Trophoblast cell (in vitro differentiated cells and primary cell): ENCODE measurements at regions not wholly inside any gene's neighbourhood (a gene's known extent, or its start where the extent isn't known, plus 50 kb on each side); places are given as distances from the start of the nearest gene placed in this dataset.

ENCODE experiments used
- DNase-seq, 2 donors: peaks; one replicate each; pipeline ENCODE4 v3.0.0-alpha.2; 2016
- H2AFZ ChIP-seq: 2 replicates; pipeline ENCODE4 v1.6.1; 2013; ENCODE audit warnings: low read length, moderate library complexity, mild to moderate bottlenecking; ENCODE audit not compliant: insufficient read depth, poor library complexity
- H2AK5ac ChIP-seq: 2 replicates; pipeline ENCODE4 v1.6.1; 2013; ENCODE audit warnings: mild to moderate bottlenecking, low read length
- H2BK120ac ChIP-seq: 2 replicates; pipeline ENCODE4 v1.6.1; 2013; ENCODE audit warnings: low read length, mild to moderate bottlenecking, moderate library complexity; ENCODE audit not compliant: insufficient read depth, poor library complexity
- H2BK12ac ChIP-seq: 2 replicates; pipeline ENCODE4 v1.6.1; 2013; ENCODE audit warnings: mild to moderate bottlenecking, low read length, moderate library complexity
- H2BK5ac ChIP-seq: 2 replicates; pipeline ENCODE4 v1.6.1; 2013; ENCODE audit warnings: low read length, low read depth, moderate library complexity, mild to moderate bottlenecking; ENCODE audit not compliant: poor library complexity
- H3K14ac ChIP-seq: 2 replicates; pipeline ENCODE4 v1.6.1; 2013; ENCODE audit warnings: mild to moderate bottlenecking, low read length
- H3K18ac ChIP-seq: 2 replicates; pipeline ENCODE4 v1.6.1; 2013; ENCODE audit warnings: mild to moderate bottlenecking, low read length
- H3K23ac ChIP-seq: 2 replicates; pipeline ENCODE4 v1.6.1; 2013; ENCODE audit warnings: low read length
- H3K27ac ChIP-seq: 2 replicates; pipeline ENCODE4 v1.5.1; 2013; ENCODE audit warnings: low read depth, mild to moderate bottlenecking, inconsistent platforms, low read length, moderate library complexity
- H3K27me3 ChIP-seq: 2 replicates; pipeline ENCODE4 v1.6.1; 2013; ENCODE audit warnings: inconsistent platforms, mild to moderate bottlenecking, low read length, moderate library complexity; ENCODE audit not compliant: insufficient read depth
- H3K36me3 ChIP-seq, 2 experiments: 1 replicate in 1 of 2; 2 replicates in 1 of 2; pipeline ENCODE4 v1.6.1; 2013; ENCODE audit warnings: low read length in 2 of 2, mild to moderate bottlenecking in 2 of 2, moderate library complexity in 1 of 2; ENCODE audit not compliant: insufficient read depth in 2 of 2, control insufficient read depth in 1 of 2
- H3K4ac ChIP-seq: 2 replicates; pipeline ENCODE4 v1.6.1; 2013; ENCODE audit warnings: low read depth, mild to moderate bottlenecking, low read length, moderate library complexity
- H3K4me1 ChIP-seq, 2 experiments: 1 replicate in 1 of 2; 2 replicates in 1 of 2; pipeline ENCODE4 v1.6.1; 2013; ENCODE audit warnings: low read length in 2 of 2, mild to moderate bottlenecking in 2 of 2, moderate library complexity in 1 of 2; ENCODE audit not compliant: insufficient read depth in 2 of 2, control insufficient read depth in 1 of 2
- H3K4me2 ChIP-seq: 2 replicates; pipeline ENCODE4 v1.6.1; 2013; ENCODE audit warnings: inconsistent platforms, mild to moderate bottlenecking, low read length, moderate library complexity
- H3K4me3 ChIP-seq: 2 replicates; pipeline ENCODE4 v1.5.1; 2013; ENCODE audit warnings: mild to moderate bottlenecking, low read depth, low read length, inconsistent platforms
- H3K79me1 ChIP-seq: one replicate; pipeline ENCODE4 v1.6.1; 2013; ENCODE audit warnings: low read length
- H3K79me2 ChIP-seq: 2 replicates; pipeline ENCODE4 v1.6.1; 2013; ENCODE audit warnings: low read length, mild to moderate bottlenecking; ENCODE audit not compliant: control insufficient read depth, insufficient read depth, poor library complexity
- H3K9ac ChIP-seq: 2 replicates; pipeline ENCODE4 v1.6.1; 2013; ENCODE audit warnings: mild to moderate bottlenecking, low read length
- H3K9me3 ChIP-seq: 2 replicates; pipeline ENCODE4 v1.6.1; 2013; ENCODE audit warnings: low read depth, mild to moderate bottlenecking, control low read depth, inconsistent platforms, low read length; ENCODE audit not compliant: insufficient read depth
- H4K12ac ChIP-seq: 2 replicates; pipeline ENCODE4 v1.6.1; 2013; ENCODE audit warnings: low read depth, mild to moderate bottlenecking, low read length, moderate library complexity
- H4K8ac ChIP-seq: 2 replicates; pipeline ENCODE4 v1.6.1; 2013; ENCODE audit warnings: low read depth, mild to moderate bottlenecking, low read length, moderate library complexity
- H4K91ac ChIP-seq: one replicate; pipeline ENCODE4 v1.6.1; 2013; ENCODE audit warnings: low read depth, mild to moderate bottlenecking, low read length, moderate library complexity
- WGBS: extraction: QIAGEN DNeasy Blood & Tissue Kit; methylation state at CpG from one replicate; pipeline ENCODE4 v1.1.7; 2013; ENCODE audit warnings: missing lambda C conversion rate; ENCODE audit not compliant: insufficient read length, insufficient coverage; ENCODE audit errors: extremely low coverage; 5-methylcytosine and 5-hydroxymethylcytosine counted together

- no peak overlapping the region for H3K23ac ChIP-seq
- H3K79me1 ChIP-seq, result no peaks in the 10 kb centered on the region
- no peak for DNase-seq
- no peak overlapping the region for H3K18ac ChIP-seq
- no peak overlapping the region for H4K8ac ChIP-seq
- no peaks in the 10 kb centered on the region for H3K9me3 ChIP-seq
- H3K27me3 ChIP-seq, result no peaks in the 10 kb centered on the region
- no CpG with 5 or more reads among the region's 9 CpGs for WGBS
- H2AFZ ChIP-seq, result no peak overlapping the region
- H3K4me3 ChIP-seq, result no peak overlapping the region
- H3K79me2 ChIP-seq, result peaks cover 1% of the 10 kb centered on the region
- H3K4ac ChIP-seq, result no peak overlapping the region
- no peak overlapping the region for H3K14ac ChIP-seq
- H2BK12ac ChIP-seq, result no peak overlapping the region
- no peak overlapping the region for H2BK5ac ChIP-seq
- no peak overlapping the region for H3K4me2 ChIP-seq
- H4K91ac ChIP-seq, result no peak overlapping the region
- H3K36me3 ChIP-seq, result no peaks in the 10 kb centered on the region
- no peak overlapping the region for H3K27ac ChIP-seq
- H4K12ac ChIP-seq, result no peak overlapping the region
- H2AK5ac ChIP-seq, result no peak overlapping the region
- H2BK120ac ChIP-seq, result no peak overlapping the region
- peaks cover 9 to 21% of the 10 kb centered on the region in 2 experiments for H3K4me1 ChIP-seq
- no peak overlapping the region for H3K9ac ChIP-seq
Measured at GRCh38 chr4:3386526-3386925, 55.2 kb upstream of the HGFAC start.

GRCh38 chr4:3387154-3387942 lies 54.4 kb upstream of the HGFAC start:
- H2BK12ac ChIP-seq, result no peak overlapping the region
- H4K91ac ChIP-seq, result peak overlapping the region; percentile 48
- no peak overlapping the region for H3K4me3 ChIP-seq
- no peak overlapping the region for H3K9ac ChIP-seq
- peaks cover 1% of the 10 kb centered on the region for H3K79me2 ChIP-seq
- H3K27me3 ChIP-seq, result no peaks in the 10 kb centered on the region
- no peak overlapping the region for H2AK5ac ChIP-seq
- no peaks in the 10 kb centered on the region for H3K9me3 ChIP-seq
- no peak overlapping the region for H2AFZ ChIP-seq
- DNase-seq, result peak in 1 of 2 donors; percentile 7
- H2BK120ac ChIP-seq, result no peak overlapping the region
- no peak overlapping the region for H3K4me2 ChIP-seq
- no peak overlapping the region for H3K18ac ChIP-seq
- H3K36me3 ChIP-seq, result no peaks in the 10 kb centered on the region
- peak overlapping the region; percentile 4 for H4K12ac ChIP-seq
- H3K23ac ChIP-seq, result no peak overlapping the region
- WGBS, result no CpG with 5 or more reads among the region's 15 CpGs
- no peak overlapping the region for H2BK5ac ChIP-seq
- no peaks in the 10 kb centered on the region for H3K79me1 ChIP-seq
- no peak overlapping the region for H4K8ac ChIP-seq
- H3K4ac ChIP-seq, result peak overlapping the region; percentile 21
- peaks cover 9 to 21% of the 10 kb centered on the region in 2 experiments for H3K4me1 ChIP-seq
- H3K27ac ChIP-seq, result no peak overlapping the region
- H3K14ac ChIP-seq, result peak overlapping the region; percentile 64

- Histone ChIP-seq H2BK12ac (no peak overlapping the region), H3K4me3 (no peak overlapping the region), H3K9ac (no peak overlapping the region), H3K27me3 (no peaks in the 10 kb centered on the region), H2BK120ac (no peak overlapping the region), H2AK5ac (no peak overlapping the region), H3K4me1 (peaks cover 9 to 21% of the 10 kb centered on the region in 2 experiments), H3K27ac (no peak overlapping the region), H3K9me3 (no peaks in the 10 kb centered on the region), H4K8ac (peak overlapping the region; percentile 69), H3K4me2 (no peak overlapping the region), H3K79me2 (peaks cover 1% of the 10 kb centered on the region), H3K79me1 (no peaks in the 10 kb centered on the region), H4K12ac (no peak overlapping the region), H2BK5ac (no peak overlapping the region), H3K36me3 (no peaks in the 10 kb centered on the region), H3K14ac (peak overlapping the region; percentile 79), H2AFZ (peak overlapping the region; percentile 30), H3K4ac (no peak overlapping the region), H4K91ac (no peak overlapping the region), H3K18ac (peak overlapping the region; percentile 18), H3K23ac (no peak overlapping the region)
- no CpG with 5 or more reads among the region's 12 CpGs for WGBS
- peak; percentile 52 to 54 for DNase-seq
Measured at GRCh38 chr4:3387943-3388361, 53.8 kb upstream of the HGFAC start.

- Histone ChIP-seq H2AK5ac (no peak overlapping the region), H3K4me1 (peaks cover 9 to 21% of the 10 kb centered on the region in 2 experiments), H3K4me2 (no peak overlapping the region), H3K27me3 (no peaks in the 10 kb centered on the region), H2BK12ac (no peak overlapping the region), H3K36me3 (no peaks in the 10 kb centered on the region), H2BK120ac (no peak overlapping the region), H4K91ac (no peak overlapping the region), H3K79me1 (no peaks in the 10 kb centered on the region), H4K8ac (no peak overlapping the region), H3K23ac (no peak overlapping the region), H3K79me2 (peaks cover 1% of the 10 kb centered on the region), H3K27ac (no peak overlapping the region), H3K18ac (no peak overlapping the region), H3K4me3 (no peak overlapping the region), H3K9me3 (no peaks in the 10 kb centered on the region), H2AFZ (no peak overlapping the region), H4K12ac (no peak overlapping the region), H2BK5ac (no peak overlapping the region), H3K9ac (no peak overlapping the region), H3K4ac (no peak overlapping the region), H3K14ac (no peak overlapping the region)
- peak; percentile 25 to 47 for DNase-seq
- no CpG with 5 or more reads among the region's 16 CpGs for WGBS
Measured at GRCh38 chr4:3388471-3389232, 53.1 kb upstream of the HGFAC start.
